NCI-H748 (cell line): ENCODE measurements at regions not wholly inside any gene's neighbourhood (a gene's known extent, or its start where the extent isn't known, plus 50 kb on each side); places are given as distances from the start of the nearest gene placed in this dataset.
A peak's percentile ranks its signal among the peaks of the same experiment; 100 is the strongest.

Experiments used
- DNase-seq: peaks from one replicate; lab custom pipeline; 2025; ENCODE audit not compliant: unreplicated experiment; lab: John Stamatoyannopoulos, UW

- DNase-seq = no peak
Observed at GRCh38 chr3:88209356-88209755, 59.6 kb downstream of the C3orf38 start.

- DNase-seq = no peak
Observed at GRCh38 chr3:88211096-88211890, 61.5 kb downstream of the C3orf38 start.

- DNase-seq = peak; percentile 86
Observed at GRCh38 chr3:88219138-88219792, 69.5 kb downstream of the C3orf38 start.

- DNase-seq = no peak
Observed at GRCh38 chr3:88220126-88220525, 70.4 kb downstream of the C3orf38 start.

- no peak for DNase-seq
Observed at GRCh38 chr3:88221726-88222125, 72.0 kb downstream of the C3orf38 start.

GRCh38 chr3:88222343-88222742 is 72.6 kb downstream of the C3orf38 start:
- no peak for DNase-seq

- peak; percentile 69 for DNase-seq
Observed at GRCh38 chr3:88225326-88226008, 75.7 kb downstream of the C3orf38 start.

- DNase-seq = no peak
Observed at GRCh38 chr3:88226910-88227309, 77.2 kb downstream of the C3orf38 start.

GRCh38 chr3:88230638-88231037 is 80.9 kb downstream of the C3orf38 start:
- no peak for DNase-seq

- no peak for DNase-seq
Observed at GRCh38 chr3:88231207-88231606, 81.4 kb downstream of the C3orf38 start.

- no peak for DNase-seq
Observed at GRCh38 chr3:88231632-88232031, 81.9 kb downstream of the C3orf38 start.

GRCh38 chr3:88235102-88235501 is 85.3 kb downstream of the C3orf38 start:
- DNase-seq = no peak

GRCh38 chr3:88239870-88240269 is 90.1 kb downstream of the C3orf38 start:
- DNase-seq = no peak

- no peak for DNase-seq
Observed at GRCh38 chr3:88248658-88249057, 98.9 kb downstream of the C3orf38 start.

- DNase-seq = no peak
Observed at GRCh38 chr3:88259045-88259444, 109.3 kb downstream of the C3orf38 start.

- no peak for DNase-seq
Observed at GRCh38 chr3:88262527-88262926, 112.8 kb downstream of the C3orf38 start.

- DNase-seq = no peak
Observed at GRCh38 chr3:88263417-88264100, 113.8 kb downstream of the C3orf38 start.

GRCh38 chr3:88267441-88267840 is 117.7 kb downstream of the C3orf38 start:
- no peak for DNase-seq

GRCh38 chr3:88267847-88268246 is 118.1 kb downstream of the C3orf38 start:
- DNase-seq = no peak

- DNase-seq = no peak
Observed at GRCh38 chr3:88280326-88280725, 130.6 kb downstream of the C3orf38 start.

- DNase-seq = no peak
Observed at GRCh38 chr3:88282528-88283241, 132.9 kb downstream of the C3orf38 start.
